ENCODE measurements at regions not wholly inside any gene's neighbourhood (a gene's known extent, or its start where the extent isn't known, plus 50 kb on each side); places are given as distances from the start of the nearest gene placed in this dataset.
A peak's percentile ranks its signal among the peaks of the same experiment; 100 is the strongest.

- TF ChIP-seq CTCF (conservative IDR thresholded peaks at IDR 0.05) = no peak
- Mint-ChIP-seq H3K27ac (ENCODE audit: unreplicated experiment) (peak overlapping the region; percentile 32), H3K36me3 (ENCODE audit: low read depth) (peaks cover 4% of the 10 kb centered on the region), H3K4me1 (no peaks in the 10 kb centered on the region), H3K4me3 (no peak overlapping the region), H3K9me3 (peaks cover 16% of the 10 kb centered on the region), H3K27me3 (ENCODE audit: low read depth) (no peaks in the 10 kb centered on the region)
- no peak for DNase-seq (ENCODE audit: low read depth, low spot score)
Observed at GRCh38 chr11:130710021-130710420, 206.3 kb downstream of the SNX19 start.

GRCh38 chr11:130710497-130711012, 205.7 kb downstream of the SNX19 start:
- H3K27ac Mint-ChIP-seq (ENCODE audit: unreplicated experiment) = peak overlapping the region; percentile 32
- no peak for DNase-seq (ENCODE audit: low read depth, low spot score)
- H3K9me3 Mint-ChIP-seq = peaks cover 18% of the 10 kb centered on the region
- H3K4me1 Mint-ChIP-seq = no peaks in the 10 kb centered on the region
- peaks cover 4% of the 10 kb centered on the region for H3K36me3 Mint-ChIP-seq (ENCODE audit: low read depth)
- no peaks in the 10 kb centered on the region for H3K27me3 Mint-ChIP-seq (ENCODE audit: low read depth)
- H3K4me3 Mint-ChIP-seq = no peak overlapping the region
- TF ChIP-seq CTCF (conservative IDR thresholded peaks at IDR 0.05) = no peak

GRCh38 chr11:130711193-130711592, 205.1 kb downstream of the SNX19 start:
- Mint-ChIP-seq H3K4me1 (no peaks in the 10 kb centered on the region), H3K27ac (ENCODE audit: unreplicated experiment) (no peak overlapping the region), H3K27me3 (ENCODE audit: low read depth) (no peaks in the 10 kb centered on the region), H3K9me3 (peaks cover 19% of the 10 kb centered on the region), H3K36me3 (ENCODE audit: low read depth) (no peaks in the 10 kb centered on the region), H3K4me3 (no peak overlapping the region)
- no peak for DNase-seq (ENCODE audit: low read depth, low spot score)
- no peak for TF ChIP-seq CTCF (conservative IDR thresholded peaks at IDR 0.05)

GRCh38 chr11:130712480-130712879, 203.8 kb downstream of the SNX19 start:
- Mint-ChIP-seq H3K4me1 (no peaks in the 10 kb centered on the region), H3K36me3 (ENCODE audit: low read depth) (no peaks in the 10 kb centered on the region), H3K27ac (ENCODE audit: unreplicated experiment) (no peak overlapping the region), H3K9me3 (peaks cover 19% of the 10 kb centered on the region), H3K27me3 (ENCODE audit: low read depth) (no peaks in the 10 kb centered on the region), H3K4me3 (no peak overlapping the region)
- TF ChIP-seq CTCF (conservative IDR thresholded peaks at IDR 0.05) = no peak
- no peak for DNase-seq (ENCODE audit: low read depth, low spot score)

GRCh38 chr11:130715085-130715876, 201.0 kb downstream of the SNX19 start:
- no peaks in the 10 kb centered on the region for H3K36me3 Mint-ChIP-seq (ENCODE audit: low read depth)
- no peak overlapping the region for H3K27ac Mint-ChIP-seq (ENCODE audit: unreplicated experiment)
- no peak for TF ChIP-seq CTCF (conservative IDR thresholded peaks at IDR 0.05)
- H3K9me3 Mint-ChIP-seq = peaks cover 8% of the 10 kb centered on the region
- no peak overlapping the region for H3K4me3 Mint-ChIP-seq
- H3K4me1 Mint-ChIP-seq = peaks cover 19% of the 10 kb centered on the region
- H3K27me3 Mint-ChIP-seq (ENCODE audit: low read depth) = no peaks in the 10 kb centered on the region
- DNase-seq (ENCODE audit: low read depth, low spot score) = no peak
